ENCODE measurements at regions not wholly inside any gene's neighbourhood (a gene's known extent, or its start where the extent isn't known, plus 50 kb on each side); places are given as distances from the start of the nearest gene placed in this dataset.
A peak's percentile ranks its signal among the peaks of the same experiment; 100 is the strongest.
"Not testable (repeated sequence)": the region's sequence is repeated elsewhere in the genome, so short reads cannot be mapped to it uniquely, and the experiment has no call there.

DNA sequence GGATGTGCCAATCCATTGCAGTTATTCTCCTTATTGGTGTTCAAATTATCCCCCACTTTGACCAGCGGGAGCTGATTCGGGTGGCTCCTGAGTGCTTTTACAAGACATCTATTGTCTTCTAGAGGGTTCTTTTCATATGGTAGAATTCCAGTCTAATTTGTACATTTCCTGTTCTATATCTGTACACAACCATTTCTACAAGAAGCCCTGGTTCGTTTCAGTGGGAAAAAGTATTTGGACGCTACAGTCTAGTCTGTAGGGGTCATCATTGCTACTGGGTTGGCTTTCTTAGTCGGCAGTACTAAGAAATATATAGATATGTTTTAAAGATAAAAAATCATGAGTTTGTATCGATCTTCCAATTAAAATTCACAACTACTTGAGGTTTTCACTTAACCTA lies 262.6 kb downstream of the MAP2K6 start:
- DNase-seq: no peak

DNA sequence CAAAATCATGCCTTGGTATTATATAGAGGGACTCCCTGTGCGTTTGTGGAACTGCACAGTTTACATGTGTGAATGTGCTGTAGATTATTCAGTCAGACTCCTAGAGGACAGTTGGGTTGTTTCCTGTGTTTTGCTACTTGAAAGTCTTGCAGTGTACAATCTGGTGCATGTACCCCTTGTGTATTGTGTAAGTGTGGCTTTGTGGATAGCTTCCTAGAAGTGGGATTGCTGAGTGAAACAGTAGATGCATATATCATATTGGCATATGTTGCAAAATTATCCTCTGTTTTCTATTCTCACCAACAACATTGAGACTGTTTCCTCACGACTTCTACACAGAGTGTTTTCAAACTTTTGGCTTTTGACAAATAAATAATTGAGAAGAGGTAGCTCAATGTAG lies 263.7 kb downstream of the MAP2K6 start:
- DNase-seq: no peak

DNA sequence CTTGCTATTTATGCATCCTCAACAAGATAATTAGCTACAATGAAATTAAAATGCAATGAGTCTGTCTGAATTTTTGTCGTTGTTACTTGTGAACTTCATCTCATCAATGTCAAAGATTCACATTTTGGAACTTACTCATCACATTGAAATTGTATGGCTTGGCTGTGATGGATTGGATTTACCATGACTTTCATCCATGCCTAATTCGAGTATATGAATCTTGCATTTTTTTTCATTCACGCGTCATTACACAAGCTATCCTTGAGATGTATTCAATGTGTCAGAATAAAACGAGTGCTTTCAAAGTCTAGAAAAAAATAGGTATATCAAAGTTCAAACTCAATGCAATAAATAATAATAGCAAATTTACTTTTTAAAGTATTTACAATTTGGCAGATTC lies 265.3 kb downstream of the MAP2K6 start:
- no peak for DNase-seq

DNA sequence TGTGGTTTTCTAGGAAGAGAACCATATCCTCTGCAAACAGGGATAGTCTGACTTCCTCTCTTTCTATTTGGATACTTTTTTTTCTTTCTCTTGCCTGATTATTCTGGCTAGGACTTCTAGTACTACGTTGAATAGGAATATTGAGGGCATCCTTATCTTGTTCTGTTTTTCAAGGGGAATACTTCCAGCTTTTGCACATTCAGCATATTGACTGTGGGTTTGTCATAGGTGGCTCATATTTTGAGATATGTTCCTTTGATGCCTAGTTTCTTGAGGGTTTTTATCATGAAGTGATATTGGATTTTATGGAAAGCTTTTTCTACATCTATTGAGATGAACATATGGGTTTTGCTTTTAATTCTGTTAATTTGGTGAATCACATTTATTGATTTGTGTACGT lies 269.8 kb downstream of the MAP2K6 start:
- DNase-seq: no peak

DNA sequence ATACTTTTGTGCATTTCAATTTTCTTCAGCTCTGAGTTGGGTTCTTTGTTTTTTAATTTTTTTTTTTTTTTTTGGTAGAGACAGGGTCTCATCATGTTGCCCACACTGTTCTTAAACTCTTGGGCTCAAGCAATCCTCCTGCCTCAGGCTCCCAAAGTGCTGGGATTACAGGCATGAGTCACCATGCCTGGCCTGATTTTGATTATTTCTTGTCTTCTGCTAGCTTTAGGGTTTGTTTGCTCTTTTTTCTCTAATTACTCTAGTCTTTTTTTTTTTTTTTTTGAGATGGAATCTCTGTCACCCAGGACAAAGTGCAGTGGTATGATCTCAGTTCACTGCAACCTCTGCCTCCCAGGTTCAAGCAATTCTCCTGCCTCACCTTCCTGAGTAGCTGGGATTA lies 270.7 kb downstream of the MAP2K6 start:
- DNase-seq: not testable (repeated sequence)

DNA sequence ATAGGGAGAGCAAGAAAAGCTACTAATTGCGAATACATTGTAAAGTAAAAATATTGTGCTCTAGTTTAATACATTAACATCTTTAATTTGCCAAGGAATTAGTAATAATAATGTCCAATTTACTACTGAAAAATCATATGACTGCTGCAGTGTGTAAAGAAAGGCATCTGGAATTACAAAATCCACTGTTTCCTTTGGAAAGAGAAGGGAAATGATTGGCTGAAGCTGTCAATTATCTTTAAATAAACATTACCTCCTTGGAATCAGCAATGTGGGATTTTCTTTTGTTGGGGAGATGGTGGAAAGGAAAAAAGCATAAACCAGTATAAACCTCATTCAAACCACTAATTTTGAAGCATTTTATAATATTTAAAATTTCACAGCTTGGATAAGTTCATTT lies 276.0 kb downstream of the MAP2K6 start:
- DNase-seq: no peak

DNA sequence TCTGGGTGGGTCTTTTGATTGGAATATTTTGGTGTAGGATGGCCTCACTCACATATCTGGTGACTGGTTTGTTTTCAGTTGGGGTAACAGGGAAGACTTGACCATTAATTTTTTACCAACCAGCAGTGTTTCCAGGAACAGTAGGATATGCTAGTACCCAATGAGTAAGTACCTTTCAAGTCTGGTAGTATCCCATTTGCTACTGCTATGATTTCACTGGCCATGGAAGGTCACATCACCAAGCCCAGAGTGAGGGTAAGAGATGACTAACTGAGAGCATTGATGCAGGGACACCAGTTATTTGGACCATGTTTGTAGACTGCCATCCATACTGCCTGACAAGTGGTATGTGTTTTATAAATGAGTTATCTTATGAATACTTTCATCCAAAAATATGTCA lies 277.7 kb downstream of the MAP2K6 start:
- DNase-seq: no peak

DNA sequence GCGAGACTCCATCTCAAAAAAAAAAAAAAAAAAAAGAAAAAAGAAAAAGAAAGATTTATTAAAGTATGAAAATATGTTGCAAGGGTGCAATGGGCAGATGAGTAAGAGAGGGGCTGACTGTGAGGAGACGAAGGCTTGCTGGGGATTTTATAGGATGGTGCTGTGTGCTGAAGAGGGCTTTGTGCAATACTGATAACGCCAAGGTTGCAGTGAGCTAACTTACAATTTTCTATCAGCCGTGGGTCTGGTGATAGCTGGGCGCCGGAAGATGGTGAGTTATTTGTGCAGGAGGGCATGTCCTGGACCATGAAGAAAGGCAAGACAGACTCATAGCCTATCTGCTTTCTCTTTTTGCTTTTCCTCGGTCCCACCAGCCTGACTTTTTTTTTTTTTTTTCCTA lies 281.1 kb downstream of the MAP2K6 start:
- no peak for DNase-seq

DNA sequence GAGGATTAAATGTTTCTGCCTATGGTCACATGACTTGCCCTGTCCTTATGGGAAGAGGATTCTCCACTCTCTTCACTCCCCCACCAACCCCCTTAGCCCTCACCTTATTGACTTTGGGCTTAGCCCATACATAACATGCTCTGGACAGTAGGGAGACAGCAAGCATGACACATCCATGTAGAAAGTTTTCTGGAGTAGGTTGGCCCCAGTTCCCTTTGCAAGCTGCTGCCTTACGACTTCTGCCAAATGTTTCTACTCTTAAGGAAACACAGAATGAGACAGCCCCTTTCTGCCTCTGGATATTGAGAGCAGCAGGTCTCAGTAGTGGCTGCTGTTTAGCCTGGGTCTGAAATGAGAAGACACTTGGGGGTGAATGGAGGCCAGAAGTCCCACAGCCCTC lies 282.2 kb downstream of the MAP2K6 start:
- no peak for DNase-seq

DNA sequence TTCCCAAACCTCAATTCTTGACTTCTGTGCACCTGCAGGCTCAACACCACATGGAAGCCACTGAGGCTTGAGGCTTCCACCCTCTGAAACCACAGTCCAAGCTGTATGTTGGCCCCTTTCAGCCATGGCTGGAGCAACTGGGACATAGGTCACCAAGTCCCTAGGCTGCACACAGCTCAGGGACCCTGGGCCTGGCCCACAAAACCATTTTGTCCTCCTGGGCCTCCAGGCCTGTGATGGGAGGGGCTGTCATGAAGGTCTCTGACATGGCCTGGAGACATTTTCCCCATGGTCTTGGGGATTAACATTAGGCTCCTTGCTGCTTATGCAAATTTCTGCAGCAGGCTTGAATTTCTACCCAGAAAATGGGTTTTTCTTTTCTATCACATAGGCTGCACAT lies 283.9 kb downstream of the MAP2K6 start:
- DNase-seq: not testable (repeated sequence)

DNA sequence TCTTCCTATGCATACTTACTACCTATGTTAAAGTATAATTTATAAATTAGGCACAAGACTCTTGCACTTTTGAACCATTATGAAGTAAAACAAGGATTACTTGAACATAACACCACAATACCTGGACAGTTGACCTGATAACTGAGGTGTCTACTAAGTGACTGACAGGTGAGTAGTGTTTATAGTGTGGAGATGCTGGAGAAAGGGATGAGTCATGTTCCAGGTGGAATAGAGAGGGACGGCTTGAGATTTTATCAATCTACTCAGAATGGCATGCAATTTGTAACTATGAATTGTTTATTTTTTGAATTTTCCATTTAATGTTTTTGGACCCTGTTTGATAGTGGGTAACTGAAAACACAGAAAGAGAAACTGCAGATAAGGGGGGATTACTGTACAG lies 287.6 kb downstream of the MAP2K6 start:
- DNase-seq: no peak

DNA sequence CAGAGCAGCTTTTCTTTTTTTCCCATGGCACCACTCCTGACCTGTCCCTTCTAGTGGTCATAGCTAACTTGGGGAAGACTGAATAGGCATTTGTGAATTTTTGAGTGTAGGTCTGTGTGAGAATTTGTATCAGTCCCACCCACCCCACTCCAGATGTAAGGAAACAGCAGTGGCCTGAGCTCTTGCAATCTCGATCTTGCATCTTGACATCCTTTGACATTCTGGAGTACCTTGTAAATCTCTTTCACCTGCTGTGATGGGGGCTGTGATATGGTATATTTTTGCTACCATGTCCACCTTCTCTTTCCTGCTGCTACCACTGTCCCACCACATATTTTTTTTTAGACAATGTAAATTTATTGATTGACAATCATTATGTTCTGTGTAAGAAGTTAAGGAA lies 289.3 kb downstream of the MAP2K6 start:
- DNase-seq: no peak

DNA sequence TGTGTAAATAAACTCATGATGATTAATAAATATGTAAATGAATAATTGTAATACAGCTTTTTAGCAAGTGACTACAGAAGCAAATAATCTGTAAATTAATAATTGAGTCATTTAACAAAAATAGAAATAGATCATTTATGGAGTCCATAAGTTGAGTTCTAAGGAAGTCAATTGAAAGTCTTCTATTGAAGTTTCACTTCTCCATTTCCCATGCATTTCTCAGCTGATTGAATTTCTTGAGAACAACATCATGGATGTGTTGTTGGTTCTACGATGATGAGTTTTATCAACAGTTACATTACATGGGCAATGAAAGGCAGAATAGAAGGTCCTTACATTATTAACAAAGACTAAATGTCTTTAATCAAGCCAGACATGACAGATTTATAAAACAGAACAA lies 290.4 kb downstream of the MAP2K6 start:
- DNase-seq: peak; percentile 15

DNA sequence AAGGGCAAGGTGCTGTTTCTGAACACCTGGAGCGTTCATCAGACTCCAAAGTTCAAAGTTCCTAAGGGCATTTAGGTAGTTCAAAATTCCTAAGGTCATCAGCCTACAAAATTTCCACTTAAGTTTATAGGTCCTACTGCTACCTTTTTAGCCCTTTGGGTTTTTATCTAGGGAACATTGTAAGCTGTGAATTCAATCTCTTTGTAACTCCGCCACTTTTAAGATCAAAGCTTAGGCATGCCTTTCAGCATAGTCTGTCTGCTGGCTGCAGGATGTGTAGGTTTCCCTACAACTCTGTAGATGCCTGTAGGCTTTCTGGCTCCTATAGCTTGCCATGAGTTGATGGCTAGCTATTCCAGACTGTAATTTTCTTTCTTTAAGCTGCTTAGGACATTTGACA lies 291.6 kb downstream of the MAP2K6 start:
- no peak for DNase-seq

DNA sequence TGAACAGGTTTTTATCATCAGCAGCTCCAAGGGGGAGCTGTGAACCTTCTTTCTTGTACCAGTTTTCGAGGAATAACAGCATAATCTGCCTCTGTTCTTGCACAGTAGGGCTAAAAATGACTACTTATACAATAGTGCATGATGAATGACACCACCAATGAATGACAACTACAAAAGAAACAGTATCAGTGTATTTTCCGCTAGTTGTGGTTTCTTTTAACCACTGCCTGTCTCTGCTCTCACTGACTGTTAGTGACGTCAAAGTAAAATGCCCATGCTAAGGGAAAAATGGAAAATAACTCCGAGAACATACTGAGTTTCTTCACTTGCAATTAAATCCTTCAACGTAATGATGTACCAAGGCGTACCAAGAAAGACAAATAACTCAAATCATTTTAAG lies 294.9 kb downstream of the MAP2K6 start:
- no peak for DNase-seq

DNA sequence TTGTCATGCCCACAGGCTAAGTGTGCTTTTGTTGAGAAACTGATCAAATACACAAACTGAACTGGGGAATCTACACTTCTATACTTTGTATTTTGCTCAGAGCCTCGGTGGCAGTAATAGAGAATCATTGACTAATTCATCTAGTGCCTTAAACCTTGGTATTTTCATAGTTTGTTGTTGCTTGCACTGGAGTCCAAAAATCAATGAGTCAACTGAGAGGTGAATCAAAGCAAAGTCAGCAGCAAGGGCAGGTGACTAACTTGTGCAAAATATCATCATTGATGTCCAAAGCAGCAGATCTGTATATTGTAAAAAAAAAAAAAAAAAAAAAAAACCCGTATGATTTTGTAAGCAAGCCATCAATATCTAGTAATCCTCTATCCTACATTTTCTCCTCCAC lies 296.4 kb downstream of the MAP2K6 start:
- DNase-seq: no peak

DNA sequence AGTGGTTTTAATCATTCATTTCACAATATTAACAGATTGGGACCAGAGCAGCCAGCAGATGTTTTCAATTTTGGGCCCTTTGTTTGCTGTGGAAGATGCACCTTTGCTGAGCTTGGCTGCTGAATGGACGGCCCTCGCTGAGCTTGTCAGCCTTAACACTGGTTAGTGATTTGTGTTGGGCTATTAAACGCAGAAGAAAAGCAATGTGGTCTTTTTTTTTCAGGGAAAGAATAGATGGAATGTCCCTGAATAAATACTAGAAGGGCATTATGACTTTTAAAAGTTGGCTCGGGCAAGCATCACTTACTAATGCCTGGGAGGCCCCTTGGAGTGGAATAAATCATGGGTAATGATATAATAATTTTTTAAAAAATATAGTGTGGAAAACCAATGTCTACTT lies 297.0 kb downstream of the MAP2K6 start:
- no peak for DNase-seq

DNA sequence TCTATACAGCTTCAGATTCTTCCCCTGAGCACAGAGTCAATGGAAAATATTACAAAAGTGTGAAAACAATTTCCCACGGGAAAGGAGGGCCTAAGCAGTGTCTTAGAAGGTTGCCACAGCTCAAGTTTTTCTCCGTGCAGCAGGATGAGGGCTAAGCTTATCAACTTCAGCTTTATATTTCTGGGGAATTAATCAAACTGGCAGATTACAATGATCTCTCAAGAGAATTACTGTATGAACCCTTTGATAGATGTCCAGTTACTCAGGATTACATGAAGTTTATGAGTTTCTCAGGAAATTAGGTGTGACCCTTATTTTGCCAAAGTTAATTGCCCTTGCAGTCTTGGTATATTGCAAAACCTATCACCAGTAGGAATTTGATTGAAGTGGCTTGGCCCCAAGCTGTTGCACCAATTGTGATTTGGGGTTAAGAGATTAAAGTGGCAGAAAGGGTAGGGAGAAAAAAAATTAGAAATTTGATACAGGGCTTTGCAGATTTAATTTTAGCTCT lies 298.4 kb downstream of the MAP2K6 start:
- no peak for DNase-seq

DNA sequence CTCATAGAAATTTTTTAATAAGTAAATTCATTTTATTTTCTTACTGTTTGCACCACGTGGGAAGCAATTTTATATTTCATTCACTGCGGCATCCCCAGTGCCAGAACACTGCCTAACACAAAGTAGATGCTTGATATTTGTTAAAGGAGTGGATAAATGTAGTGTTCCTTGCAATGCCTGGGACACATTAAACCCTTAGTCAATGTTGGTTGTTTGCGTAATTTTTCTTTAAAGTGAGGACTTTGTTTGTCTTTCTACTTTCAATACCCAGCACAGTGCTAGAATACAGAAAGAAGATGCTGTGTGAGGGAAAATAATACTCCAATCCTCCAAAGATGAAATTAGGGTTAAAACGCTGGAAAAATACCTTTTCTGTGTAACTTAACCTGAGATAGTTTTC lies 299.3 kb downstream of the MAP2K6 start:
- no peak for DNase-seq

DNA sequence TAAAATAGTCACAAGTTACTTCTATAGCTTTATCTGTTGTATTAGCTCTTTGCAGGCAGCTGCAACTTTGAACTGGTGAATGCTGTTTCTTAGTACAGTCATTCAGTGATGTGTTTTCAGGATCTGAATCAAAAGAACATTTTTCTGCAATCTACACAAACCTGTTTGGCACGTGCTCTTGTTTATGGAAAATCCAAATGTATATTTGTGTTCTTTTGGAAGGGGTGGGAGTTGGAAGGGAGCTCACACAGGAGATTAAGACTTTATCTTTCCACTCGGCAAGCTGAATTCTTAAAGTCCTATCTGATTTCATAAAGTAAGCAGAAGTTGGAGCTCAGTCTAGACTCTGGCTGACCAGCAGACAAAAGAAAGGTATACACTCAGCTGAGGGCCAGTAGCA lies 300.2 kb downstream of the MAP2K6 start:
- DNase-seq: no peak

DNA sequence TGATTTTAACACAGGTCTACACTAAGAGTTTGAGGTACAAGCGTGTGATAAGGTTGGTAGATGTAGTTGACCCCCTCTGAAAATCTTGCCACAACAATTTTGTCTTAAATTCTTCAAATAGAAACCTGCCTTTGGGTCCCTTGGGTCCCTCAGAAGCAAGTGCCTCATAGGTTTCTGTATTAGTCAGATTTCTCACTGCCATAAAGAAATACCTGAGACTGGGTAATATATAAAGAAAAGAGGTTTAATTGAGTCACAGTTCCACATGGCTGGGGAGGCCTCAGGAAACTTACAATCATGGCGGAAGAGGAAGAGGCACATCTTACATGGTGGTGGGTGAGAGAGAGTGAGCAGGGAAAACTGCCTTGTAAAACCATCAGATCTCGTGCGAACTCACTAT lies 301.2 kb downstream of the MAP2K6 start:
- DNase-seq: no peak

DNA sequence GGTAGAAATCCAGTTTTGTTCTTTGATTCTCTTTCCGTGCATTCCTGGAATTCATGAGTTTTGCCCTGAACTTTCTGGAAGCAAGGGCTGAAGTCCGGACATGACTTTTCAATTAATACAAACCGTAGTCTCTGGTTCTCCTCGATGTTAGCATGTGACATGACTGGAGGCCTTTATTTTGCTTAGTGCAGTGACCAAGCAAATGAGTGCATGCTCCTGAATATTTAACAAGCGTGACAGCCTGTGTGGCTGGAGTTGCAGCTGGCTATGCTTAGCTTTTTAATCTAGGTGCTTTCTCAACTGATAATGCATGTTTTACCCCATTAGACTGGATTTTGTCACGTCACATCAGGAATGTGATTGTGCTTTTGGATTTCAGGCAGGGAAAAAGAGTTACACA lies 302.1 kb downstream of the MAP2K6 start:
- no peak for DNase-seq

DNA sequence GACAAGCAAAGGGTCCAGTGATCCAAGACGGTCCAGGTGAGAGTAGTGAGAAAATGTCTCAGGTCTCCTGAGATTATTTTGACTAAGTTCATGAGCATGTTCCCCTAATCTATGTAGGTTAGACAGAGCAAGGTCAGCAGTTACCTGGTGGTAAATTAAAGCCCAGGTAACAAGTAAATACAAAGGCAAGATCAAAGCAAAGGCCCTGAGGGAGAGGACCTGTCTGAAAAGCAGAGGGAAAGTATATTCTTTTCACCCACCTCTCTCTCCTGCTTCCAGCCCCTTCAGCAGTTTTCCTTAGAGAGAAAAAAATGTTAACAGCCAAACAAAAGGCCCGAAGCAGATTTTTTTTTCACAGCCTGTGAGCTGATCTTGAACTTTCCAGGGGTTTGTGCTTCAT lies 302.7 kb downstream of the MAP2K6 start:
- no peak for DNase-seq

DNA sequence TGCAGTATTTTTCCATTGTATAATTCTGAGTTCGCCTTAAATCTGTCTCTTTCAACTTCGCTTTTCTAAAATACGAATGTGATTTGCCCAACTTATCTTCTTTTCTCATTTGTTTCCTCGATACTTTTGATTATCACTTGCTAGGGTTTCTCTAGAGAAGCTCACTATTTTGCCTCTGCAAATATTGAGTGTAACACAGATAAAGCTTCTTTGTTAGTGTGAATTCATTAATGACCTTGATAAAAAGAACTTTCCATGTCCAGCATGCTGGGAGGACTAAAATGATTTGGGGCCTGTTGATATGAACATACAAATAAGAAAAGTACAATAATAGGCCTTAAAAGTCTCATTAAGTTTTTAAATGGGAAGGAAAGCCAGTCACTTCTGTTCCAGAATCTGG lies 303.3 kb downstream of the MAP2K6 start:
- DNase-seq: no peak

DNA sequence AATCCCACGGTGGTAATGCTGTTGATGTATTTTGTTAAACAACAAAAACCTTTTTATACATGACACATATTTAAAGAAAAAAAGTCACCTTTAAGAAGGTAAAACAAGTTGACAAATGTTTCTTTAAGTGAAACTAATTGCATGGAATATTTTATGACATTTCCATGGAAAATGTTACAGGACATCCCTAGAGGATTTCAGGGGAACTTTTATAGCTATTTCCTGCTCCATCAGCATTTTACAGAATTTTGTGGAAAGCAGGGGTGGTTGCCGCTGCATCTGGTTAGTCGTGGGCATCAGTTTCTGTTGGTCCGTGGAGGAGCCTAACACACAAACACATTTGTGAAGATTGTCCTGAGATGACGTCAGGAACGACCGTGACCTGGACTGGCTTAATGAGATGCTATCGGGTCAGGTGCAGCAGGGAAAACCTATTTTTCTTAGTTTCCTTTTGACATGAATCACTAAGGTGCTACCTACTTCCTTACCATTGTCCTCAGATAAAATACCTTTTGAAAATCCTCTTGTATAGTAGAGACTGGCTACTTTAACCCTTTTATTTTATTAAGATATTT lies 305.1 kb downstream of the MAP2K6 start:
- DNase-seq: no peak

DNA sequence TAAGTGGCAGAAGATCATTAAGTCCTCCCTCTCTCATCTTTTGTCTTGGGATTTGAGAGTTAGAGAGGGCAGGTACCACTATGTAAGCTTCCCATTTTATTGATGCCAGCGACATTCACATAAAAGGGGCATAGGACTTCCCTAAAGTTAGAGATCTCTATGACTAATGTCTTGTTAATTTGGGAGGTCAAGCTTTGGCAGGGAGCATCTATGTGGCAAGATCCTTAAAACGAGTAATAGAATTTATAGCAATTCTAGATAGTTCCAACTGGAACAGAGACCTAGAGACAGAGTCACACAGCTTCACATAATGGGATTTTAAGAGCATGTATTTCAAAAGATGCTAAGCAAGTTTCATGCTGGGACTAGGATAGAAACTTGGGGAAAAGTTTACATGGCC lies 308.0 kb downstream of the MAP2K6 start:
- DNase-seq: no peak

Data from suppressor macrophage treated with lipopolysaccharide for 4 hours (primary cell).